NOMO-1 treated with DMSO at 0.1 percent for 48 hours (cell line): ENCODE measurements at regions not wholly inside any gene's neighbourhood (a gene's known extent, or its start where the extent isn't known, plus 50 kb on each side); places are given as distances from the start of the nearest gene placed in this dataset.
"Not testable (repeated sequence)": the region's sequence is repeated elsewhere in the genome, so short reads cannot be mapped to it uniquely, and the experiment has no call there.

ENCODE experiments used
- DNase-seq: peaks from one replicate; lab custom pipeline; 2025; ENCODE audit not compliant: unreplicated experiment; lab: John Stamatoyannopoulos, UW

GRCh38 chr5:109989994-109990722, 300.4 kb downstream of the MAN2A1 start:
- no peak for DNase-seq

- DNase-seq, result no peak
These were observed 301.1 kb downstream of the MAN2A1 start for GRCh38 chr5:109990723-109991359.

DNA sequence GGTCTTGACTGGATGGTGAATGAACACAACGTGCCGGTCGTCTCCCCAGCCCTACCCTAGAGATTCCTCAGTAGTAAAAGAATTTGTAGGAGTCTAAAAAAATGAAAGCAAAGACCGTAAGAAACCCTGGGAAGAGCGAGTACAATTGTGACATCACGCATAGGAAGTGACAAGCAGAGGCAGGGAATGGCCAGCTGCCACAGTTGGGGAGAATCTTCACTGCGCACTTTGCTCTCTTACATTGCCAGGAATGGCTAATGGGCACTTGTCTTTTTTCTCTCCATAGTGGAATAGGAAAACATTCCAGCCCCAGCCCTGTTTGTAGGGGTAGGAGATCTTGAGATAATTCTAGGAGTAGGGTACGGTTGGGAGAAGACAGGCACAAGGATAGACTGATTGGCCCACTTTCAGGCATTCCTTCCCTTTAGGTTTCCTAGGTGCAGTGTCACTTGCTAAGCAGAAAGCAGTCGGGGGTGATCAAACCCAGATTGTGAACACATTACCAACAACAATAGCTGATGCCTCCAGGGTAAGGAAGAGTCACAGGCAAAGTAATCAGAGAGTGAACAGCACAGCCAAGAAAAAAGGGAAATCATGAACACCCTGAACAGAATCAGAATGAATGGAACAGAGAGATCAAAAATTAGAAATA, 302.7 kb downstream of the MAN2A1 start:
- DNase-seq, result no peak

DNA sequence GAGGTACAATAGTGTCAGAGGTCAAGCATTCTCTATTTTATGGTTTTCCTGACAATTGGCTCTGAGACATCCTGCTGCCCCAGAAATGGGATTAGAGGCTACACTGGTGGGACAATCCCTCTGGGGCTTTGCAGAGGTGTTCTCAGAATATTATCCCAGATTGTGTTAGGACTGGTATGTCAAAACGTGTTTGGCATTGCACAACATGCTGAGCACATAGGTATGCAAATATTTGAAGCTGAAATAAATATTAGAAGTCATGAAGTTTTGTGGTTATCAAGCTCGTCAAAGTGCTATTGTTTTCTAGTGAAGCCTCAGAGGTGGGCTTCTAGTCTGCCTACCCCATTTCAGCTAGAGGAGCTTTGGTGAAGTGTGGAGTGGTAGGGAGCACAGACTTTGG, 304.4 kb downstream of the MAN2A1 start:
- DNase-seq, result no peak

- no peak for DNase-seq
These were observed 306.5 kb downstream of the MAN2A1 start for GRCh38 chr5:109996246-109996645.

DNA sequence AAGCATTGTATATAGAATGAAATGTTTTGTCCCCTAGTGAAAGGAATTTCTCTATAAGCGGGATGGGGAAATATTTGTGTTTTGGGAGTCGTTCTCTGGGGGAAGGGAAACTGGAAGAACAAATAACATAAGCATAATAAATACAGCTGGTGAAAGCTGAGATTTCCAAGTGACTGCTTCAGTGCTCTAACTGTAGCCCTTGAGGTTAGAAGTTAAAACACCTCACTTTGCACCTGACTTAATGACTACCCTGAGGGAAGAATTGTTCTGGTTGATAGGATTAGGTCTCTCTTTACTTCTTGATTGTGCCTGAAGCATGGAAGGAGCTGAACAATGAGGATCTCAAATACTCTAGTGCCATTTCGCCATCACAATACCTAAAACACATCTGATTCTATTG, 307.4 kb downstream of the MAN2A1 start:
- DNase-seq, result no peak

GRCh38 chr5:109998208-109998607, 308.5 kb downstream of the MAN2A1 start:
- no peak for DNase-seq

- DNase-seq, result no peak
These were observed 309.0 kb downstream of the MAN2A1 start for GRCh38 chr5:109998726-109999125.

- no peak for DNase-seq
These were observed 311.9 kb downstream of the MAN2A1 start for GRCh38 chr5:110001648-110002047.

DNA sequence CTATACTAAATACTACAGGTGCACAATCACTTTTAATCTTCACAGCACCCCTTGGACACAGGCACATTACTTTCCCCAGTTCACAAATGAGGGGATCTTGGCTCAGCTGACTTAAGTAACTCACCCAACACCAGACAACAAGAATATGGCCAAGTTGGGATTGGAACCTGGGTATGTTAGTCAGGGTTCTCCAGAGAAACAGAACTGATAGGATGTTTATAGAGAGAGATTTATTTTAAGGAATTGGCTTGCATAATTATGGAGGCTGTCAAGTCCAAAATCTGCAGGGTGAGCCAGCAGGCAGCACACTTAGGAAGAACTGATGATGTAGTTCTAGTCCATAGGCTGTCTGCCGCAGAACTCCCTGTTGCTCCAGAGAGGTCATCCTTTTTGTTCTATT, 312.9 kb downstream of the MAN2A1 start:
- DNase-seq, result no peak

- DNase-seq, result not testable (repeated sequence)
These were observed 316.3 kb downstream of the MAN2A1 start for GRCh38 chr5:110005907-110006562.

- no peak for DNase-seq
These were observed 317.4 kb downstream of the MAN2A1 start for GRCh38 chr5:110007101-110007500.

DNA sequence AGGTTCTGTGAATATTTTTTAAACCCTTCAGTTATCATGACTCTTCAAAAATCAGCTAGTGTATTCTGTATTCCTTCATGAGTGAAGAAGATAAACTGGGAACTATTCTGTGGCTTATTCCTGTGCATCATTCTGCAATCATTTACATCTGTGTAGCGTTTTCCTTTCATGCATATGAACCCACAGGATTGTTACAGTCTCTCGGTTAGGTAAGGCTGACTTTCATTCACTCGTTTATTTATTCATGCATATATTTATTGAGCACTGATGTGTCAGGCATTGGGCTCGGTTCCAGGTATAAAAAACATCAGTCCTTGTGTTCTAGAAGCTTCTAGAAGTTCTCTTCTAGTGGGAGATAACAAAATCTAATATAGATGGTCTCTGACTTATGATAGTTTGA, 318.4 kb downstream of the MAN2A1 start:
- no peak for DNase-seq

GRCh38 chr5:110012145-110012544, 322.4 kb downstream of the MAN2A1 start:
- no peak for DNase-seq

DNA sequence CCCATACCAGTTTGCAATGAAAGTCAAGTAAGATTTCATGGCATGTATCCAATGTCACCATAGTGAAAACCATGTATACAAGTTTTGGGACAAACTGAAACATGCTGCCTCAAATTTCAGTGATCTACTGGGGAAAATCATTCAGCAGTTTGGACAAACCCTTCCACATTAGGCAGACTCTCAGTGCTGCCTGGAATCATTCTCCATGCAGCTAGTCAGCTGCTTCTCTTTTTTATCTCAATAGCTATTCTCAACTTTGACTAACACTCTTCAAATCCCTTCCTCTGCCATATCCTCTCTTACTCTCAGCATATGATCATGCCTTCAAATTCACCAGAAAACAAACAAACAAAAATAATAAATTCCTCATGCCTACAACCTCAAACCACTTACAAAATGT, 323.3 kb downstream of the MAN2A1 start:
- DNase-seq, result no peak

DNA sequence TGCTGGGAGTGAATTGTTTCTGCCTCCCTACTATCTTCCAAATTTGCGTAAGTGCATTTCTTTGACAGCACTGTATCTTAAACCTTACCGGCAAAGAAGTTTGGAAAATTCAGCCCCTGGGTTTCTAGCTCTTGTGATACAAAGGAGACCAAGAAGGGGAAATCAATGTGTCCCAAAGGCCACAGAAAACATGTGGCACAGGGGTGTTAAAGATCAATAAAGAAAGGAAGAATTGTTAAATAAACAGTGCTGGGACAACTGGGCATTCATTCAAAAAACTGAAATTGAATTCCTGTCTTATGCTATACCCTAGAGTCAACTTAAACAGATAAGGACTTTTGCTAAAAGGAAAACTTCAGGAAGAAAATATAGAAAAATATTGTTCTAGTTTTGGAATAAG, 328.1 kb downstream of the MAN2A1 start:
- no peak for DNase-seq

DNA sequence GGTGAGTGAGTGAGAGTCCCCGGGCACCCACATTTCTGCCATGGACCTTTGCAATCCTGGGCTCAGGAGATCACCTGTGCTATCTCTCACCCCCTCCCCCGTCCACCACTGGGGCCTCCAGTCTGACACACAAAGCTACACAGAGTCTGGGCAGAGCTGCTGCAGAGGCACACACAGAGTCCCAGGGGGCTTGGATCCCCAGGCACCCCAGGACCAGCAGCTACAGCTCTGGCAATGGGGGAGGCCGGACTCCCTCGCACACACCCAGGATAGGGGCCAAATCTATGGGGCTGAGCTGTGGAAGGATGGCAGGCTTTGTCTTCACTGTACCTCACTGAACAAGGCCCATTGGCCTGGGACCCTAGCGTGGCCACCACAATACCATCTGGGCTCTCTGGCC, 328.8 kb downstream of the MAN2A1 start:
- no peak for DNase-seq

GRCh38 chr5:110019119-110019518, 329.4 kb downstream of the MAN2A1 start:
- no peak for DNase-seq

- DNase-seq, result no peak
These were observed 330.1 kb downstream of the MAN2A1 start for GRCh38 chr5:110019780-110020179.

- no peak for DNase-seq
These were observed 331.5 kb downstream of the MAN2A1 start for GRCh38 chr5:110021251-110021650.

DNA sequence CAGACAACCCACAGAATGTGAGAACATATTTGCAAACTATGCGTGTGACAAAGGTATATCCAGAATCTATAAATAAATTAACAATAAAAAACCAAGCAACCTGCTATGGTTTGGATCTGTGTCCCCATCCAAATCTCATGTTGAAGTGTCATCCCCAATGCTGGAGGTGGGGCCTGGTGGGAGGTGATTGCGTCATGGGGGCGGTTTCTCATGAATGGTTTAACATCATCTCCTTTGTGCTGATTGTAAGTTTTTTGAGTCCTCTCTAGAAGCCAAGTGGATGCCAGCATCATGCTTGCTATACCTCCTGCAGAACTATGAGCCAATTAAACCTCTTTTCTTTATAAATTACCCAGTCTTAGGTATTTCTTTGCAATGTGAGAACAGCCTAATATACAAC, 335.4 kb downstream of the MAN2A1 start:
- no peak for DNase-seq
